ELR (cell line): ENCODE measurements at regions not wholly inside any gene's neighbourhood (a gene's known extent, or its start where the extent isn't known, plus 50 kb on each side); places are given as distances from the start of the nearest gene placed in this dataset.
A peak's percentile ranks its signal among the peaks of the same experiment; 100 is the strongest.
"Not testable (repeated sequence)": the region's sequence is repeated elsewhere in the genome, so short reads cannot be mapped to it uniquely, and the experiment has no call there.

Source experiments
- DNase-seq: peaks from one replicate; pipeline ENCODE4 v3.0.0-alpha.2; 2015; ENCODE audit warnings: low read depth

DNA sequence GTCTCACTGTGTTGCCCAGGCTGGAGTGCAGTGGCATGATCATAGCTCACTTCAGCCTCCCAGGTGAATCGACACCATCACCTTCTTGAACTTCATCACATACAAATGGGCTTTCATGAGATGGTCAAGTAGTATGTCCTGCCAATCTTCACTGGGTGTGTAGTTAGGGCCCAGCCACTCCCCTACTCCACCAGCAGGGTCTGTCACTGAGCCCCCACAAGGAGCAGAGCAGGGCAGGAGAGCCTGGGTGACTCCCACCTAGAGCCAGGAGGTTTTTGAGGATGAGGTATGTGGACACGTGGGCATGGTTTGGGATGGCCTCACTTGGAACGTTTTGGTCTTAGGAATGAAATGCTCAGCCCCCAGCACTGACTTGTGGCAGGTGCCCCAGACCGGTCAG, 4037.7 kb upstream of the TPTE start:
- not testable (repeated sequence) for DNase-seq

DNA sequence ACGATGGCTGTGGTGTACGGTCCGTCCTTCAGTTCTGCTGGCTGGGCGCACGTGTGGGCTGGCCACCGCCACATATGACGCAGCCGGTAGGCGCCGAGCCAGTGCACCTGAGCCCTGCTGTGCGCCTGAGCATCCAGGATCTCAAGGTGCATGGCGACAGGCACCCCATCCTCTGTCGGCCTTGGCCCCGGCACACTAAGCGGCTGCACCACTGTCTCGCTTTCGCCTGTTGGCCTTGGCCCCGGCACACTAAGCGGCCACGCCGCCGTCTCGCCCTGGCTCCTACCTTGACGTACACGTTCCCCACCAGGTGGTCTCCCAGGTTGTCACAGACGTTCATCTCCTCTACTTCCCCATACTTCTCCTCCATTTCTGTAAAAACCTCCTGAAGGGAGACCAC, 4034.6 kb upstream of the TPTE start:
- not testable (repeated sequence) for DNase-seq

DNA sequence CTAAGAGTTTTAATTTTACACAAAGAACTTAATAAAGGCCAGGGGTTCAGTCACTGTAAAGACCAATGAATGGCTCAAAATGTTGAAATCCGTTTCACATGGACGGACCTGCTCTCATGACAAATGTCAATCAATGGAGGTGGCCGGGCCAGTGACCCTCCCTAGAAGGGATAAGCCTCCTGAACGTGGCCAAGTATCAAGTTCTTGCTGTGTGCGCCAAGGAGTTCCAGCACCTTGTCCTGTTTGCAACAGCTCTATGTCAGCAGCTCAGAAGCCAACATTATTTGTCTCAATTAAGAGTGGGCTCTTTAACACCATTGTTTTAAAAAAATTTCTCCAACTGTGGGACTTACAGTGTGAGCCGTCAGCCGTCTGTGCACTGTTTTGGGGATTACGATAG, 4028.7 kb upstream of the TPTE start:
- not testable (repeated sequence) for DNase-seq

DNA sequence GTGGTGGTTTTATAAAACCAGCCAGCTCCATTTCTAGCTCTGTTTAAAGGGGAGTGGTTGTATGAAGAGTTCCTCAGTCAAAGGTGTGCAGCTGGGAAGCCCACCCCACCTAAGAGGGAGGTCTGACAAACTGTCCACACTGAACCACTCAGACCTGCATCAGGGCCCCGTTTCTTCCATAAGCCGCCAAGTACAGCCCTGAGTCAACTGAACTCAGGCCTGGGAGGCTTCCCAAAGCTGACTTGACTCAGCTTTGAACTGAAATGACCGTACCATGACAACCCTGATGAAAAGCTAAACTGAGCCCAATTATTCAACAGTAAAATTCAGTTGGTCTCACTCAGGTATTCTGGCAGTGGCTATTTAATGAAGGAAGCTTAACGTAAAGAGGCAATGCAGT, 4027.4 kb upstream of the TPTE start:
- DNase-seq, result not testable (repeated sequence)

DNA sequence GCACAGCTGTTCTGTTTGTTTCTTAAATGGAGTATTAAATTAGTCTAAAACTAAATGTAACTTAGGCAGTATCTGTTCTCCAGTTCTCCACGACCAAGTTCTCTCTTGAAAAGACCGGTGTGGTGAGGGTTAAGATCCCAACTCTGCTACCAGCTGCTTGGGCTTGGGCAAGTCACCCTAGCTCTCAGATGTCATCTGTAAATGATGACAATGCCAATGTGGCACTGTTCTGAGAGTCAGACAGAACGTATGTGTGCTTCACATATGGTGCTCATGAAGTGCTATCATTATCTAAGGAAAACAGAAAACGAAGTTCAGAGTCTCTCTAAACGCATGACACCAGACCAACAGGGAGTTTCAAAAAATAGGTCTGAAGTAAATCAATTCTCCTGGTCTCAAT, 4025.0 kb upstream of the TPTE start:
- DNase-seq, result not testable (repeated sequence)

DNA sequence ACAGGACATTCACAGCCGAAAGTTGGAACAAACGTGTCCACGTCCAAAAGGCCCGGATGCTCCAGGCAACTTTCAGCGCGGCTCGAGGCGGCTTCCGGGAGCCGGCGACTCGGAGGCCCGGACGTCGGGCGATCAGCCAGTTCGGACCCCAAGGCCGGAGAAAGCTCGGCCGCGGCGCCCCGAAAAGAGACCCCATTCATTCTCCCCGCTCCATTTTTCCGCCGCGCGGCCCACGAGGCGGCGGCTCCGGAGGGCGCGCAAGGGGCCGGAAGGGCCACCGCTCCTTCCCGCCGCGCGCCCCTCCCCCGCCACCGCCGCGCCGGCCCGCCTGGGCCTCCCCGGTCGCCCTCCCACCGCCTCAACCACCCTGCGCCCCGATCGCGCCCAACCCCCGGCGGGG, 4022.7 kb upstream of the TPTE start:
- DNase-seq, result peak; percentile 9

DNA sequence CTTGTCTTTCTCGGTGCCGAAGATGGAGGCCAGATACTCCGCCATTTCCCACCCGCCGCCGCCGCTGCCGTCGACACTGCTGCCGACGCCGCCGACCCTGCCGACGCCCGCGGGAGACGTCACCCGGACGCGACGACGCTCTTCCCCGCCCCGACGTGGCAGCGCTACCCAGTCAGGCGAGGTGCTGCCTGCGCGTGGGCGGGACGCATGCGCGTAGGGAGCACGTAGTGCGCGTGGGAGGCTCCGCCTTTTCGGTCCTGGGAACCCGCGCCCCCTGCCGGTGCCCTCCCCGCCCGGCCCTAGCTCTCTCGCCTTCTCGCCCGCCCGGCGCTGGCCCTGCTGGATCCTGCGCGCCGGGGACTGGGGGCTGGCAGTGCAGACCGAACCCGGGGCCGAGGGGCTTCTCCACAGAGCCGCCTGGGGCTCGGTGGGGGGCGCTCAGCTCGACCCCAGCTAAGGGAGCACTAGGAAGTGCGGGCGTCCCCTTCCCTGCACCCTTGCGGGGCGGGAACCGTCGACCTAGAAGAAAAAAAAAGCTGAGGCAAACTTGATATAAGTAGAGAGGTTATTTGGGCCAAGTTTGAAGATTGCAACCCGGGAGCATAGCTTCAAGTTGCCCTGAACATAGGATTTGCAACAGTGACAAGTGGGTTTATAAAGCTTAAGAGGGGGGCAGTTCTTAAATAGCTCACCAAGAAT, 4022.1 kb upstream of the TPTE start:
- not testable (repeated sequence) for DNase-seq

DNA sequence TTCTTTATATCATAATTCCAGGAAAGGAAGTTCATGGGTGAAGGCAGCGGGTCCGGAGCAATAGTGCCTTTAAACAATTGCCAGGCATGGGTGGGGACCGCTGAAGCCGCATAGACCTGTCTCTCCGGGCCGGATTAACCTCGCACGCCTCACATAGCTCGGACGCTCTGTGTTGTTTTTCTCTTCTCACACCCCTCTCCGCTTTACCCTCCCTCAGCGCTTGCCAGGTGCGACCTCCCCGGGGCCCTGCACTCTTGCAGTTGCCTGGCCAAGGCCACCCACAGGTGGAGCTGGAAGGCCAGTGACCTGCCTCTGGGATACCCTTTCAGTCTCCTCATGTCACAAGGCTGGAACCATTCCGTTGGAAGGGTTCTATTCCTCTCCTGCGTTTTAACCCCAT, 4021.5 kb upstream of the TPTE start:
- not testable (repeated sequence) for DNase-seq

DNA sequence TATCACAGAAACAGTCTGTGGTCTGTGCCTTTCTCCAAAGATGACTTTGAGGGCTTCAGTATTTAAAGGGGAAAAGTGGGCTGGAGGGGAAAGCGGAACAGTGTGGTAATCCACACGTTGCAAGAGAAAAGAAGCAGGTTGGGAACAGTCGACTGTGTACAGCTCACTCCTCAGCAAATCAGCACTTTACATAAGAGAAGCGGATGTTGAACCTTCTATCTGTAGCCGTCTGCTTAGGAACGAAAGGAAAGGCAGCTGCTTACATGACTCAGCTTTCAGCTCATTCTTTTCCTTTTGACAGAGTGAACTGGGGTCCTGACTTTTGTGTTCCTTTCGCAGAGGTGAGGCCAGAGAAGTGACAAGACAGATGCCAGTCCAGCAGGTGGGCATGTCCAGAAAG, 4020.7 kb upstream of the TPTE start:
- not testable (repeated sequence) for DNase-seq

DNA sequence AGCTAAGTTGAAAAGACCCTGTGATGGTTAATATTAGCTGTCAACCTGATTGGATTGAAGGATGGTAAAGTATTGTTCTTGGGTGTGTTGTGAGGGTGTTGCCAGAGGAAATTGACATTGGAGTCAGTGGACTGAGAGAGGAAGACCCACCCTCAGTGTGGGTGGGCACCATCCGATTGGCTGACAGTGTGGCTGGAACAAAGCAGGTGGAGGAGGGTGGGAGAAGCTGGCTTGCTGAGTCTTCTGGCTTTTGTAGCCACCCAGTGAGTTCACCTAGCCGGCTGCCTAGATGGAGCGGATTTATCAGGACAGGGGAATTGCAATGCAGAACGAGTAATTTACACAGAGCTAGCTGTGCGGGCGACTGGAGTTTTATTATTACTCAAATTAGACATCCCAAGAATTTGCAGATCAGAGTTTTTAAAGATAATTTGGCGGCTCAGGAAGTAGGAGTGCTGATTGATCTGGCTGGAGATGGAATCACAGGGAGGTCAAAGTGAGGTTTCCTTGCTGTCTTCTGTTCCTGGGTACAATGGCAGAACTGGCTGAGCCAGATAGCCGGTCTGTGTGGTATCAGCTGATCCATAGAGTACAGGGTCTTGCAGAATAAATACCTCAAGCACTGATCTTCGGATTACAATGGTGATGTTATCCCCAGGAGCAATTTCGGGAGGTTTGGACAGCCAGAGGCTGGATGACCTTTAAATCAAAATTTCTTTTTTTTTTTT, 4015.1 kb upstream of the TPTE start:
- not testable (repeated sequence) for DNase-seq

DNA sequence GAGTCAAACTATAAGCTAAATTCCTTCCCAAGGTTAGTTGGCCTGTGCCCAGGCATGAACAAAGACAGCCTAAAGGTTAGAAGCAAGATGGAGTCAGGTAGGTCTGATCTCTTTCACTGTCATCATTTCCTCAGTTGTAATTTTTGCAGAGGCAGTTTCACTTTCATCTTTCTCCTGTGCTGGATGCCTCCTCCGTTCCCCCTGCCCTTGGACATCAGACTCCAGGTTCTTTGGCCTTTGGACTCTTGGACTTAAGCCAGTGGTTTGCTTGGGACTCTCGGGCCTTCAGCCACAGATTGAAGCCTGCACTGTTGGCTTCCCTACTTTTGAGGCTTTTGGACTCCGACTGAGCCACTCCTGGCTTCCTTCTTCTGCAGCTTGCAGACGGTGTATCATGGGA, 4013.8 kb upstream of the TPTE start:
- not testable (repeated sequence) for DNase-seq

DNA sequence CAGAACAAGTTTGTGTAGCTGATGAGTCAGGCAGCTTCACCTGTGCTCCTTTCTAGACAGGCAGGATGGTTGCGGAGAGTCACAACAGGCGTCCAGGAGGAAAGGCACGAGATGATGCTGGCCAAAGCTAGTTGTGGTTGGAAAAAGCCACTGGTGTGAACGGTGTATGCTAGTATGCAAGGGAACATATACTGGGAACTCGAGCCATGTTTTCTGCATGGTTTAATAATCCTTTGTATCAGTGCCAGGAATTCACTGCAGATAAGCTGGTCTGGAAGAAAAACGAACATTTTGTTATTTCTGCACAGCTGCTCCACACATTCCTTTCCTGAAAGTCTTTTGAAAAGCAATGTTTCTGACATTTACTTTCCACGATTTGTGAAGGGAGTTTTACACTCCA, 3999.6 kb upstream of the TPTE start:
- DNase-seq, result not testable (repeated sequence)

DNA sequence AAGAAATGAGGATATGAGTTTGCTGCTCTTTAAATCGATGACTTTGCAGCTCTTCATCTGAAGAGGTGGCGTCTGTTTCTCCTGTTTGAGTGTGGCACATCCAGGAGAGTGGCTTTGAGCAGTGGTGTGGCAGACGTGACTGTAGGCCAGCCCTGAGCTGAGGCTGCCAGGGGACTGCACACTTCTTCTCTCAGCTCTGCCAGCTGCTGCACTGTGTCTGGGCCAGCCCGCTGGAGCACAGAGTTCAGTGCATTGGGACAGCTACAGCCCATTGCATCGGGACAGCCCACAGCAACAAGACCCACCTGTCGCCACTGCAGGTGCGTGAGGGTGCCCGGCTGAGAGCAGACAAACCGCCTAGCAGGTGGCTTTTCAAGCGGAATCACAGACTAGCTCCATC, 3995.2 kb upstream of the TPTE start:
- DNase-seq, result not testable (repeated sequence)

DNA sequence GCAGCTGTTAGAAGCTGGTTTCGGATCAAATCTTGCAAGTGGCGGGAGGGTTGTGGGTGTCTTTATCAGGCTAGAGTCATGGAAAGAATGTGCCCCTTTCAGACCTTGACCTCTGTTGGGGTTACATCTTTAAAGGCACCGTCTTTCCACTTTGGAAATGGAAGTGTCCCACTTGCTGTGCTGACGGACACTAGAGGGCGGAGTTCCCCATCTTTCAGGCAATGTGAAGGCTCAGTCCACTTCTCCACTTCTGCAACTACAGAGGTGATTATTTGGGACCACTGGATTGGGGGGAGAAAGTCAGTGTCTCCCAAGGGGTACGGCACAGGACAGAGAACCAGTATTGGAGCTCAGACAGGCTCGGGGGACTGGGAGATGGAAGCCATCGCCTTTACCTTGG, 3990.7 kb upstream of the TPTE start:
- DNase-seq, result not testable (repeated sequence)

DNA sequence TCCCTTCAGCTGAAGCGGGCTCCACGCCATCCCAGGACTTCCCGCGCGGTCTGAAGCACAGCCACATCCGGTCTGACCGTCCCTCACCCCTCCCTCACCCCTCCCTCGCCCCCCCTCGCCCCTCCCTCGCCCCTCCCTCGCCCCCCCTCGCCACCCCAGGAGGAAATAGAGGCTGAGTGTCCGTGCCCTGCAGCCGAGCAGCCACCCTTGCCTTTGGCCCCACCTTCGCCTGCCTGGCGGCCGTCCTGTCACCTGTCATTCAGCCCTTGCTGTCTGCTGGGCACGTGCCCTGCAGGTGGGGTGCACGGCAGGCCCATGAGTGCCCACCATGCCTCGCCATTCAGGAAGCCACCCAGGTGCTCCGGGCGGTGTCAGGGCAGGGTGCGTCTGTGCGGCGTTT, 3988.1 kb upstream of the TPTE start:
- DNase-seq, result not testable (repeated sequence)

DNA sequence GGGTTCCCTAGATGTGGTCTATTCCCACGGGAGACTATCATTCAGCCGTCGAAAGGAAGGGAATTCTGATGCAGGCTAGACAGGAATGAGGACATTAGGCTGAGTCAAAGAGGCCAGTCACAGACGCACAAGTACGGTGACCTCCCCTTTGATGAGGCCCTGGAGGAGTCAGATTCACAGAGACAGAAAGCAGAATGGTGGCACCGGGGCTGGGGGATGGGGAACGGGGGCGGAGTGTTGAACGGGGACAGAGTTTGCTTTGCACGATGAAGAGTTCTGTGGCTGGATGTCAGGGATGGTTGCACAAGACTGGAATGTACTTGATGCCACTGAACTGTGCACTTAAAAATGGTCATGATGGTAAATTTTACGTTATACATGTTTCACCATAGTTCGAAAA, 3983.1 kb upstream of the TPTE start:
- not testable (repeated sequence) for DNase-seq

DNA sequence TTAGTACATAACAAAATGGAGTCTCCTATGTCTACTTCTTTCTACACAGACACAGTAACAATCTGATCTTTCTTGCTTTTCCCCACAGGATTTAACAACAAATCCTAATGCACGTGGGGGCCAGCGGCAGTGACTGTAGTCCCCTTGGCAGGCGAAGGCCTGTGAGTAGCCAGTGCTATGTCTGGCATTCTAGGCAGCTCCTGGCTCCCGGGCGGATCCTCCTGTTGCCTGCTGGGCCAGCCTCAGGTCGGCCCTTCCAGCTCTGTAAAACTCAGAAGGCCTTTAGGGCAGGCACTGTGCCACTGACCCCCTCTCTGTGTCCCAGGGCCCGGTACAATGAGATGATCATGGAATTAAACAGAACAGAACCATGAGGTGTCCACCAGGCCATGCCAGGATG, 3981.7 kb upstream of the TPTE start:
- not testable (repeated sequence) for DNase-seq

DNA sequence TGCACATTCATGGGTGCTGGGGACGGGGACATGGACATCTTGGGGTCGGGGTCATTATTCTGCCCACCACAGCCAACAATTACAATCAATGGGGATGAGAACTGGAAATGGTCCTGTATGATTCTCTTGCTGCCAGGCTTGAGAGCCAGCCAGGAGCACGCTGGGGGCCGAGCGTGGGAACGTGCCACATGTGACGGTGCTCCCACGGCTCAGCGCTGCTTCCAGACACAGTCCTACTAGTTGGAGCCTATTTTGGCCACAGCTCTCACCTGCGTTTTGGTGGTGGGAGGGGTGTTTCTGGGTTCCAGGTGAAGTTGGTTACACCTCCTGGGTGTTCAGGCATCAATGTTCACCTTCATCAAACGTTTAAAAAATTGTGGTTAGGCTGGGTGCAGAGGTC, 3980.3 kb upstream of the TPTE start:
- not testable (repeated sequence) for DNase-seq

DNA sequence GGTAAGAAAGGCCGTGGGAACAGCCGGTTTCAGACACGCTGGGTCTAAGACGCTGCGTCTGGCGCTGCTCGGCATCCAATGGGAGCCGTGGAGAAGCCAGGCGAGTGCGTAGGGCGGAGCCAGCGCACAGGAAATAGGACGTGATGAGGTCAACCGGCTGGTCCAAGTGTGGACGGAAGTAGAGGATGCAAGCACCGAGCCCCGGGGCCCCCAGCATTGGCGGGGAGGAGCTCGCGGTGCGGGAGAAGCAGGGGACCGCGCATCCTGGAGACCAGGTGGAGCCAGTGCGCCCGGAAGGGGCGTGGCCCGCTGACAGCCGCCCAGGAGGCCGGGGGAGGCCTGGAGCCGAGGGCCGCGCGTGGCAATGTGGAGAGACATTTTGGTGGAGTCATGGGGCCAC, 3976.1 kb upstream of the TPTE start:
- not testable (repeated sequence) for DNase-seq

DNA sequence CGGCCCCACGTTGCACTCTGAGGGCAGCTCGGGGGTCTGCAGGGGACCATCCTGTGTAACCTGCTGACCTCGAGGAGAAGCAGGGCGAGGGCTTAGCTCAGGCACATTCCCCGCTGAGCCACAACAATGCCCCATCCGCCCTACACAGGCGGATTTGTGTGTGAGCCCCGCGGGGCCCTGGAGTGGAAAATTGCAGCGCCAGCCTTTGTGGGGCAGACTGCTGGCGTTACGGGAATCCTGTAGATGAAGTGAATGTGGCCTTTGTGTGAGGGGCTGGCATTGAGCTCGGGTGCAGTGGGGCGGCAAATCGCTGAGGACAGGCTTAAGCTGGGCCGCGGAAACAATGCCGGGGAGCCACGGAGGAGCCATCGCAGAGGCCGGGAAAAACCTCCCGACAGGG, 3970.3 kb upstream of the TPTE start:
- not testable (repeated sequence) for DNase-seq

DNA sequence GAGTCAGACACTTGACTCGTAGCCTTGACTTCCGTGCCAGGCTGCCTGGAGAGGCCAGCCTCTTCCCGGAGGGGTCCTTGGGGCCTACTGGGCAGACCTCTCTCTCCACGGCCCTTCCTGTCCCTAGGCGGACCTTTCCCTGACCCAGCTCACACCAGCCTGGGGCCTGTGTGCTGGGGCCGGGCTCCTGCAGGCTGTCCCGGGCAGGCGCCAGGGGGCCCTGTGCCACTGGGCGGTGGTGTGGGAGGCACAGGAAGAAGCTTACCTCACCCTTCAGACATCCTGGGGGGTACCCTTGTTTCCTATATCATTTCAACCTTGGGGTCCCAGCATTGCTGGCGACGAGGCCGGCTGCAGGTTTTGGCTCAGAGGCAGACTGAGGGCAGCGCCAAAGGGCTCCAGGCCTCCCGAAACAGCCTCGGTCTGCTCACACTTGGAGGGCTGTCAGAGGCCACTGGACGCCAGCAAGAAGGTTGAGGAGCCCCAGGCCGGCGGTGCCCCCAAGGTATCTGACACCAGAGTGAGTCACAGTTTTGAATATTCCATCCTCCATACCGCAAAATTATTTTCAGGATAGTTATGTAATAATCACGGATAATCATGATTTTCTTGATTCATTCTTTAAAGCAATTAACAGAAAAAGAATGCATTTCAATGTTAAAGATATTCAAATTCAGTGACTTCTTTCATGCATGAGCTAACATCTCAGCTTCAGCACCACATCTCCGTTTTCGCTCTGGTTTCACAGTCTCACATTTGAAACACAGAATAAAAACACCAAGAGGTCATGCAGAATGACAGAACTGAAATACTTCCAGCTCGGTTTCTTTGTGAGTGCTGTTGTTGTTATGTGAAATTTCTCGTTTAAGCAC, 3967.6 kb upstream of the TPTE start:
- not testable (repeated sequence) for DNase-seq

DNA sequence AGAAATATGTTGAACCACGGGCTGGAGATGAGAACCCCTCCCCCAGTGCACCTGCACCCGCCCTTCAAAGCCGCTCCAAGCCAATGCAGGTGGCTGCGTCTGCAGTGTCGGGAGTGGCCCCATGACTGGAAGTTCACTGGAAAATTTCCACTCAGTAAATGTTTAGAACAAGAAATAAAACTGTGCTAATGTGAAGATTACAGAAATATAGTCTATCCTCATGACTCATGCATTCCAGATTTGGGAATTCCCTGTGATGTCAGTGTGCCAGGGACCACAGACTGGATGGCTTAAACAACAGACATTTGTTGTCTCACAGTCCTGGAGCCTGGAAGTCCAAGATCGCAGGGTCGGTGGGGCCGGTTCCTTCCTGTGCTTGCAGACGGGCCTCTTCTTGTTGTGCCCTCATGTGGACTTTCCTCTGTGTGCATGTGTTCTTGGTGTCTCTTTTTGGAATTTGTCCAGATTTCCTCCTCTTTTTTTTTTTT, 3967.0 kb upstream of the TPTE start:
- DNase-seq, result not testable (repeated sequence)
